Stimulated activated CD8-positive, alpha-beta memory T cell treated with anti-CD3 and anti-CD28 coated beads, Interleukin-7, amount 100 ng/mL, for 1 hour (primary cell): ENCODE measurements at regions not wholly inside any gene's neighbourhood (a gene's known extent, or its start where the extent isn't known, plus 50 kb on each side); places are given as distances from the start of the nearest gene placed in this dataset.
"Not testable (repeated sequence)": the region's sequence is repeated elsewhere in the genome, so short reads cannot be mapped to it uniquely, and the experiment has no call there.

Source experiments
- DNase-seq, 2 donors: peaks; one replicate each; pipeline ENCODE4 v3.0.0-alpha.2; 2020; ENCODE audit warnings: low read depth in 2 of 2

DNA sequence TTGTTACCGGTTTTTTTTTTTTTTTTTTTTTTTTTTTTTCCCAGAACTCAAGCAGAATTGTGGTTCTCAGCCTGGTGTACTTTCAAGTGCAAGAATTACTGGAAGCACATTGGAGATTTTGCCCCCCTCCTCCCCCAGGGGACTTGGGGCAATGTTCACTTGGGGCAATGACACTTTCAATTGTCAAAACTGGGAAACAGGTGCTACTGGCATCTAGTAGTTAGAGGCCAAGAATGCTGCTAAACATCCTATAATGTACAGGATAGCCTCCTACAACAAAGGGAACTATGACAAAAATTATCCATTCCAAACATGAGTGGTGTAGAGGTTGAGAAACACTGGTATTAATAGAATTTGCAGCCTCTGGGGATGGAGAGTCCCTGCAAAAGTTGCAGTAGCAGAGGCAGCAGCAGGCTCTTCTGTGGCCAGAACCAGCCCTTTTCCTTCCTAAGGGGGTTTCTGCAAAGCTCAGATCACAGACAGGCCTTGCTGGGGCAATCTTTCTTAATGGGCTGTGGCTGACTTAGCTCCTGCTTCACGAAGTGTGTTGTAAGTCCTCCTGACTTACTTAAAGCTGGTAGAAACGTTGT is 144.3 kb upstream of the MRPS22 start:
- no peak for DNase-seq

DNA sequence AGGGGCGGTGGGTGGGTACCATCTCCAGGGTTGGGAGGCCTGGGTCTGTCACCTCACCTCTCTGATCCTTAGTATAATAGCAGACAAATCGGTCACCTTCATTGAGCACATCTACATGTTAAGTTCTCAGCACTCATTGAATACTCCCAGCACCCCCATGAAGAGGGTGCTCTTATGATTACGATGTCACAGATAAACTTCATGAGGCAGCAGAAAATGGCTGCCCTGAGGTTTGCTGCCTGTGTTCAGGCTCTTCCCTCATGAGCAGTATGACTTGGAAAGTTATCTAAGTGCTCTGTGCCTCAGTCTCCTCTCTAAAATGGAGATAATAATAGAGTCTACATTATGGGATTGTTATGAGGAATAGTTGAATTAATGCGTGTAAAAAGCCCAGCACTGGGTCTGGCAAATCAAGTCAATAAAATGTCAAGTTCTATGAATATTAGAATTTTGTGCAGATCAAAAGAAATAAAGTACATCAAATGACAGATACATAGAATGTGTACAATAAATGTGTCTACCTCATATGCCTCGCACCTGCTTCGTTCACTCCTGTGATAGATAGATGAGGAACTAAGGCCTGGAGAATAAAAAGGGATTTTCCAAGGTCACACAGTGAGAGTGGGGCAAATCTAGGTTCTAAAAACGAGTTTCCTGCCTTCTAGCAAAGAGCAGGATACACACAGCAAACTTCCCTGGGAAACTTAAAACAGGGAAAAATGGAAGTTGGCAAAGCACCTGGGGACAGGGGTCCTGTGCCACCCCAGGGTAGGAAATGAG is 142.2 kb upstream of the MRPS22 start:
- DNase-seq = no peak

DNA sequence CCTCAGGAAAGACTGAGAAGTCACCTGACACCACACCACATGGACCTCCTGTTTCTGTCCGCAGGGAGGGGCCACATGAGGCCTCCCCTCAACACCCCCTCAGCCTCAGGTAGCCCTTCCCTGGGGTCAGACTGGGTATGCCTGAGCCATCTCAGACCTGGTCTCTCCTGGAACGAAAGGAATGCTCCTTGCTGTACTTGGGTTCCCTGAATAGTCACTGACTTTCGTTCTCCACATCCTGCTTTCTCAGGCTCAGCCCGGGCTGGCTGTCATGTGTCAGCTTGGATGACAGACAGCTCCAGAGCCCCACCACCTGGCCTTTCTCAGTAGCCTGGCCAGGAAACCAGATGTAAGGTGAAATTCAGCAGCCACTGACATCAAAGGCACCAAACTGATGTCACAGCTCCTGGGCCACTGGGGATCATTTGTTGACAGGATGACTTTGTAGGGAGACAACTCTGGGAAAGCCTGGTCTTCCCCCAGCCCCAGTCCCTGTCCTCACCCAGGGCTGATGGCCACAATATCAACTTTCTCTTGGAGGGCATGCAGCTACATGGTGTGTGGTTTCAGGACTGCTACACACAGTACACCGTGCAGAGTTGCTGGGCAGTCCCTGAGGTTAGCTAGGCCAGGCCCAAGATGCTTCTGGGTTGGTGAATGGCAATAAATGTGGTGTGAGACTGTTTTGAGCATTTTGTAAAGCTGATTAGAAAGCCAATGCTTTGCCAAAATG is 141.4 kb upstream of the MRPS22 start:
- DNase-seq = no peak

DNA sequence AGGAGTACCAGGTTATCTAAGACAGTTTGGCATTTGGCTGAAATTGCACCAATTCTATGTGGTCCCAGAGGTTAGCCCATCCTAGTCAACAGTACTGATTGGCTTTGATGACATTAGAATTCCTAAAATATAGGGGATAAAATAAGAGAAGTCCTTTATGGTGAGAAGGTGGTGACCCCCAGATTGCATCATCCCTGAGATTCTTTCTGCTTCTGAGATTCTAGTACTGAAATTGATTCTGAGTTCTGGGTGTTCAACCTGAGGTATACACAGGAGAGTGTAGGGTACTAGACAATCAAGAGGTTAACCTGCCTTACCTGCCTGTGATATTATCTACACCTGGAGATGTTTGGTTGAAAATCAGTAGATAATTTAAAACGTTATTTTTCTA is 140.9 kb upstream of the MRPS22 start:
- no peak for DNase-seq

DNA sequence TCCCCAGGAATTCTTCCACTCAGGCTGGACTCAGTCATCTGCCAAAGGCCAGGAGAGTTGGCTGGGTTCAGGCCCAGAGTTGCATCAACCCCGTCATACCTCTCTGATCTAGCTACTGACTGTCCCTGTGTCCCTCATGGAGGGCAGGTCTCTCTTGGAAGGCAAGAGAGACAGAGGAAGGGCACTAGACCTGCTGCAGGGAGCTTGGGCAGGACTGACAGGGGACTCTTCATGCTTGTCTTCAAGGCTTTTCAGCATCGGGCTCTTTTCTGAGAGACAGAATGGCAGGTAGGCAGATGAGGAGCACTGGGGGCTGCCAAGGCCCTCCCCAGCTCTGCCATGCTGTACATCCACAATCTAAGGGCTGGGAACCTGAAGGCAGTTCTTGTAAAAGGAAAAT is 140.1 kb upstream of the MRPS22 start:
- DNase-seq = no peak

DNA sequence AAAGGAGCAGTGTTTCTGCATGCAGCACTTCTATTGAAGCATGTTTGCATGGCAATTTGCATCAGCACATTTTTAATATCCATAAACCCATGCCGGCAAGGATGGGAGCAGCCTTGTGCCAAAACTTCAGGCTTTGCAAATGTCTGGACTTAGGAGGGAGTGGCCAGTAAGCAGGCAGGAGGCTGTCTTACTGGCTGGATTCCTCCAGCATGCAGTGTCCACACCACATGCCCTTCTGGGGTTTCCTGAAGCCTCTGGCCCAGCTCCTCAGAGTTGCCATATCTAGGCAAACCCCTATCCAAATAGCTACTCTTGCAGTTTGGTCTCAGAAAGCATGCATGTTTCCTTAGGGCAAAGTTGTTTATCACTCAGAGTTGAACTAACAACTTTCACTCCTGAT is 139.1 kb upstream of the MRPS22 start:
- no peak for DNase-seq

DNA sequence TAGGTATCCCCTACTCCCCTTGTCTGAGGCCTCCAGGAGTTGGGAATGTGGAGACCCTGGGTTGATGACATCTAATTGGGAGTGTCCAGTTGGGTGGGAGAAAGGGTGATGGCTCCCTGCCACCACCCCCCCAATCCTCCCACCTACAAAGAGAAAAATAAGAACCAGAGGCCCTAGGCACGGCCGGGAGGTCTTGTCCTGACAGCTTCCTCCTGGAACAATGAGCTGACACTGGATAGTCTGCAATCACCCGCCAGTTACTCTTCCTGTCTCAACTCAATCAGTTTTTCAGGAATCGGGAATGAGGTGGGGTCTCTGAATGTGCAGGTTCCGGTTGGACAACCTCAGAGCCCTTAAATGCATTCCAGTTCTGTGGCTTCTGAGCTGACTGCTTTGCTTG is 129.9 kb upstream of the MRPS22 start:
- DNase-seq = no peak

DNA sequence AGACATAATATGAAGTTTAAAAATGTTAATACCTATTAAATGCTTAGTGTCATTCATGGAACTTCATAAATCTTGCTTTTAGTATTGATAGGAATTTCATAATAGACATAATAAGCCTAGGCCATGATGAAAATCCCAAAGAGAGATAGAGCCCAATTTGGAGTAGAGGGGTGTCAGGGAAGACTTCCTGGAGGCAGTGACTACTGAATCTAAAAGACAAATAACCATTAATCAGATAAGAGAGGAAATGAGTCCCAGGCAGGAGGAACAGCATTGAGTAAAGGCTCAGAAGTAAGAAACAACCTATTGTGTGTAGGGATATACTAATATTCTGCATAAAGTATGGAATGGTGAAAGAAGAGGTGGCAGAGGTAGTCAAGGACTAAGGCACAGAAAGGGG is 126.9 kb upstream of the MRPS22 start:
- DNase-seq = no peak

DNA sequence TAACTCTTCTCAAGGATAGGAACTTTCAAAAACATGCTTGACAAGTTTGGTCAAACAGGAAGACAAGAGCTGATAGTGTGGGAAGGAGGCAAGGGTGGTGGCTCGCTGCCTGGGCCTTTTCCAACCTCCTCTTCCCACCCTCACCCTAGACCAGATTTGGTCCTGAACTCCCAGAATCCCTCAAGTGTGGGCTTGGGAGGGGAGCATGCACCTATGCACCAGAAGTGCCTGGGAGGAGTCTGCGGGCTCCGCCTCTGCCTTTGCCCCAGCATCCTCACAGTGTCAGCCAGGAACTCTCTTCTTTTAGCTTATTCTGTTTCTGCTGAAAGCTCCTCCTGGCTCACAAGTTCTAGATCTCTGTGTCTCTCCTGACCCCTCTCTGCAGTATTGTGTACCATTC is 126.2 kb upstream of the MRPS22 start:
- no peak for DNase-seq

DNA sequence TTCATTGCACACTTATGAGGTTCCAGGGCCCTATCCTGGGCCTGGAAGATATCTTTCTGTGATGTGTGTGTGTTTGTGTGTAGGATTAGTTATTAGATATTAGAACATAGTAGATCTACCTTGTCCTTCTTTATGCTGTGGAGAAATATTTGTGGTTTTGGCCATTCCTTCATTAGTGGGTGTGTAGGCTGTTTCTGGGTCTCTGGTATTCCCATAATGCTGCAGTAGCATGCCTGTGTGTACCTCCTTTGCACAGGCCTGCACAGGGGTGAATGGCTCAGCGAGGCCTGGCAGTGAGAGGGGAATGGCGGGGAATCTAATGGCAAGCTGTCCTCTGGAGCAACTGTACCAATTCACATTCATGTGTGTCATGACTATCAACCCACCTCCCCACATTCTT is 125.8 kb upstream of the MRPS22 start:
- no peak for DNase-seq

DNA sequence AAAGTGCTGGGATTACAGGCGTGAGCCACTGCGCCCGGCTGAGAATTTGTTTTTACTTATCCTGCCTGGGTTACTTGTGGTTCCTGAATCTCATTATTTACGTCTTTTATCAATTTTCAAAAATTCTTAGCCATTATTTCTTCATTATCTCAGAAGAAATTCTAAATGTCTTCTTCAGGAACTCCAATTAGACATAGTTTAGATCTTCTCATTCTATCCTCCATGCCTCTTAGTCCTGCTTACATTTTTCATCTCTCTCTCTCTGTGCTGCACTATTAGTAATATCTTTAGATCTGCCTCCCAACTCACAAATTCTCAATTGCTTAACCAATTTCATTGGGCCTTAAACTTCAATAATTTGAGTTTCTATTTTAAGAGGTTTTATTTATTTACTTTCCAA is 124.4 kb upstream of the MRPS22 start:
- no peak for DNase-seq

DNA sequence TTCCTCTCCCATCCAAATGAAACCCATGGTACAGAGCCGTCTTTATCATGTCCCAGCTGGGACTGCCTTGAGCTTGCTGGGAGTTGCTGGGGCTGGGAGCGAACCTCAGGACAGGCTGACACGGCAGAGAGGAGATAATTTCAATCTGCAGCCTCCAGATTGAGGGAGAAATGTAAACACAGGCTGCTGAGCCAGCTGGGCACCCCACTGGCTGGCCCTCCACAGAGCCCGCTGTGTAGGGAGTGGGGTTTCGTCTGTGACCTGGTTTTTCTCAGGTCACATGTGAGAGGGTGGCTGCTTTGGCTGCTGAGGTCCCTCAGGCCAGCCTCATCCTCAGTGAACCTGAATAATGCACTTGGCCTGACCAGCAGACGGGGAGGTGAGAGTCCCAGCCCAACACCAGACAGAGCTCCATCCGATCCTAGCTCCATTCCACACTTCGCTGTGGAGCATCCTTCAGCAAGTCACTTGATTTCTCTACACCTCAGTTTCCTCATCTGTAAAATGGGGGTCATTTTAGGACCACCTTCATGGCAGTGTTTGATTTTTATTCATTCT is 121.6 kb upstream of the MRPS22 start:
- no peak for DNase-seq

DNA sequence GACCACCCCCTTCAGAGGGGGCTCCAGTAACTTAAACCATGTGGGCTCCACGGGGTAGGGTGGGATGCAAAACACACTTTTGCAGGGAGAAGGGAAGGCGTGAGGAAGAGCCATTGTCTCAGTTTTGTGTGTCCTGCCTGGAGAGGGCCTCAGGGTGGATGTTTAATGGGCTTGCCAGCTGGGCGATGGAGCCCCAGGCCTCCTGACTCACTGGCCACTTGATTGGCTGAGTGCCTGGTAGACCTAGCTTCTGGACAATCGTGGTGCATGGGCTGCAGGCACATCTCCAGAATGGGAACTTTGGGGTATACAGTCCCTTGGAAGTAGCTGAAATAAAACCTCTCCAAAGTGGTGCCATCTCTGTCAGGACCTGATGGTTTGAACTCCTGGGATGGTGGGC is 118.3 kb upstream of the MRPS22 start:
- no peak for DNase-seq

DNA sequence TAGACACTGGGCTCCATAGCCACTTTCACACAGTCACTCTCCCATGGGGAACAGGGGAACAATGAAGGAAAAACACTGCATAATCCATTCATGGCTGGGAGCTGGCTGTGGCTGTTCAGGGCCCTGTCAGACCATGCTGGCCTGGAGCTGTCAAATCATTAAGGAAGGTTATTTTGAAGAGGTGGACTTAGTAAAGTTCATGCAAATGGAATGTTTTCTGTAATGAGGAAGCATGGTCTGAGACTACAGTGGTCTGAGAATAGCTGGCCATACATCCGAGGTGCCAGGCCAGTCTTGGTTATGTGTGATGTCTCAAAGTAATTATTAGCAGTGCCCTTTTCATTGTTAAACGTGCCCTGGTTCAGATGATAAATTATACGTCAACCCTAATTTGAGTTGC is 117.1 kb upstream of the MRPS22 start:
- DNase-seq = no peak

DNA sequence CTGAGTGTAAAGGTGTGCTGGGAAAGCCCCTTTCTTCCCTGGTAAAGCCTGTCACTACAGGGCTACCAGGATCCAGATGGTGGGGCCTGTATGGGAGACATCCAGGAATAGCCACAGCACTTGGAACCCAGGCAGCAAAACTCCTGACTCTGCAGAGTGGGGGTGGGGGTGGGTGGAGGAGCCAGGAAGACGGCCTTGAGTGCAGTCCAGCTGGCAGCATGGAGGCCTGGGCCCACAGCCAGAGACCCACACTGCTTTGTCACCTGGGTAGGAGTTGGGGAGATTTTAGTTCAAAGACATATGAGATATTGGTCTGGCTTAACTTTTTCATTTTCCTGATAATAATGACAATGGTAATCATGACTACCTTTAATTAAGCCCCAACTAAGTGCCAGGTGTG is 116.7 kb upstream of the MRPS22 start:
- DNase-seq = no peak

DNA sequence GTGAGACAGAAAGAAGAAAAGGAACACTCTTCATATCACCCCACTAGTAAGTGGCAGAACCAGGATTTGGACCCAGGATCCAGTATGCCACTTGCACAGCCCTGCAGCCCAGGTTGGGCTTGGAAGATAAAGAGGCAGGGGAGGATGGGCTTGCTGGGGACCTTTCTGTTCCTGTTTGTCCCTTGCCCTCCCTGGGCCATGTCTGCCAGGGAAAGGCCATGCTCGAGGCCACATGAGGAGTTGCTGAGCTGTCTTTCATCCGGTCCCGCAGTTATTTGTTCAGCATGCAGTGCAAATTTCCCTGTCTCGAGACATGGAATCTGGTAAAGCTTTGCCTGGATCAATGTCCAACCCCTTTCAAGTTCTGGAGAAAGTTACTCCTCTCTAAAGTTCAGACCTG is 116.0 kb upstream of the MRPS22 start:
- no peak for DNase-seq

DNA sequence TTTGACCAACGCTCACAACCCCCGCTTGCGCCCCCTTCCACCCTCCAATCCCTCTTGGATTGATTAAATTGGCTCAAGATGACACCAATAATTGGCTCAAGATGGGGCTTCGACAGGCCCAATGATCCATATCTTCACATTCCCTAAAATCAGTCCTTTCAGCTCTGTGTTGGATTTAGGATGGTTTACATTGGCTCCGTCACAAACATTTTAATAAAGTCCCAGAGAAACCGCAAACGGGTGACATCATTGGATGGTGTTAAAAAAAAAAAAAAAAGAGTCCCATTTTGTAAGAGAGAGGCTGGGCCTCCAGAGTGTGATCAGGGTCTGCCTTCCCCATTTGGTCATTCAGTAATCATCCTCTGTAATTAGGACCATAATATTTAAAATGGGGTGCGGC is 113.4 kb upstream of the MRPS22 start:
- DNase-seq = no peak

DNA sequence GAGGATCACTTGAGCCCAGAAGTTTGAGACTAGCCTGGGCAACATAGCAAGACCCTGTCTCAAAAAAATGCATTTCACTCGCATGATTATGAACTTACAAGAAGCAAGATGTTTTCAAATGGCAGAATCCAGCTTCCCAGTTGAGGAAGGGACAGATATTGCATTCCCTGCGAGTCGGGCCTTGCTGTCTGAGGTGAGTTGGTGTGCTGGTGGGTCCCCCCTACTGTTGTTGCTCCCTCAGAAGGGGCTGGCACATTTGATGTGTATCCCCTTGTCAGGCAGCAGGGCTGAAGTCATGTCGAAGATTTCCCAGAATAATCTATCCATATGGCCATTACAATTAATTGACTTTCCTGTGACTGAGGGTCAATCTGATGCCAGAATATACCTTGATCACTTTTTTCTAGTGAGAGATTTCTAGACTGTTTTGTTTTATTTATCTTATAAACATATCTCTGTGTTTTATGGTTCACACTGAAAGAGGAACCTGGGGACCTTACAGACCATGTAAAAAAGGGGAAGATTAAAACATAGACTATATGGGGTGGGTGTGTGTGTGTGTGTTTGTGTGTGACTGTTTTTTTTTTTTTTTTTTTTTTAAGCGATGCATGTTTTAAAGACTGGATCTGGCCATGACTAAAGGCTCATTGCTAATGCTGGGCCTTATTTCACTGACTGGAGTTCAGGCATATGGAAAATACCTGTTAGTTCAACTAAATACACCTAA is 112.1 kb upstream of the MRPS22 start:
- no peak for DNase-seq

DNA sequence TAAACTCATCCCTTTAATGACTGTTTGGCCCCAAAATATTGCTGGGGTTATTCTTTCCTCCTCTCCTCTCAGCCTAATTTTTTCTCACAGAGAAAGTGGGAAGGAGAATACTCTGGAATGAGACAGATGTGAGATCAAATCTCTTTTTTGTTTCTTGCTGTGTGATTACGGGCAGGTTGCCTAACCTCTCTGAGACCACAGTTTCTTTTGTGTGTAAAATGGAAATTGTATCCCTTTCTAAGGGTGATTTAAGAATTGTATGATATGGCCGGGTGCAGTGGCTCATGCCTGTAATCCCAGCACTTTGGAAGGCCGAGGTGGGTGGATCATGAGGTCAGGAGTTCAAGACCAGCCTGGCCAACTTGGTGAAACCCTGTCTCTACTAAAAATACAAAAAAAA is 111.5 kb upstream of the MRPS22 start:
- DNase-seq = not testable (repeated sequence)

DNA sequence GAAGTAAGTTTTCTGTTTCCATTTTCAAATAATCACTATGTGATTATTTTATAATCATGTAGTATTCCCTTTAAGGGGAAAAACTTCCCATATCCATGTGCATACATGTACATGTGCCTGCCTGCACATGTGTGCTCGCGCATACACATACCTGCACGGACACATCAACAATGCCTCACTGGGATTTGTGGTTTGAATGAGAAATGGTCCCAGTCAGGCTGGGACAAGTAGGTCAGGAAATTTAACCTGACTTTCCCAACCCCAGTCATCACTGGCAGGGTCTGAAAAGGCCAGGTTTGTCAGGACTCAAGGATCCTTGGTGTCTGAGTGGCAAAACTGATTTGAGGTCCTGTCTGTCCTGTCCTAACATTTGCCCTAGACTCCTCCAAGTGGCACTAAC is 109.3 kb upstream of the MRPS22 start:
- DNase-seq = no peak

DNA sequence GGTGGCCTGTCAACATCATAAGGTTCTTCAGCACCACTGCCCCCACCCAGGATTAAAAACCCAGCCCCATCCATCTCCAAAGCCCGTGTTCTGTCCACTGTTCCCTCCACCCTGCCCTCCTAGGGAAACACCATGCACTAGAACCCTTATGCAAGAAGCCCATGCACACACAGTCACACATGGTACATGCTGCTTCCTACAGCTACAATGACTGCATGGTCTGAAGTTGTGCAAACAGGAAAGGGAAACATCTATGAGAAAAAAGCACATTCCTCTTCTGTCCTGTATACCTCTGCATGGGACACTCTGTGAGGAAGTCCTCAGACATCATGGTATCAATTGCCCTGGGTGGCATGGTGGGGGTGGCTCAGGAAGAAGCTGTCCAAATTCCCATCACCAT is 108.6 kb upstream of the MRPS22 start:
- no peak for DNase-seq

DNA sequence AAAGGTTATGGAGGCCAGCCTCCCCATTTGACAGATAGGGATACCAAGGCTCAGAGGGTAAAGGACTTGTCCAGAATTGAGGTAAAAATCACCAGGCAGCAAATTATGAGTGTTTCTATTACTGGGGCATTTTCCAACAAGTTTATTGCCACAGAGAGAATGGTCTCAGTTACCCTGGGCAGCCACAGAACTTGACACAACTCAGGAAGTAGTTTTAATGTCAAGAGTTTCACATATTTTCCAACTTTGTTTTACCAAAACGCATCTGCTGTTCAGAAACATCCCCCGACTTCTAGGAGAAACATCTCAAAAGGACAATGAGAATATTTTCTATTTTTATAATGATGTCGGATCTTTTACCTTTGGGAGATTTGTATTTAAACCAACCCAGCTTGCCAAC is 107.5 kb upstream of the MRPS22 start:
- DNase-seq = no peak
